K562 (cell line): ENCODE measurements at regions not wholly inside any gene's neighbourhood (a gene's known extent, or its start where the extent isn't known, plus 50 kb on each side); places are given as distances from the start of the nearest gene placed in this dataset.

ENCODE experiments used
- ATAC-seq: fragments of 200-7000 bp; cut with Tn5 transposase; 3 replicates; pipeline ENCODE4 v1.9.1; 2020; ENCODE audit warnings: moderate library complexity
- BruUV-seq: library from RNA; stranded (reverse); fragments of 400-500 nt; replicated peaks from 2 replicates; lab custom pipeline; 2021; lab: Mats Ljungman, UMichigan
- CTCF ChIA-PET: fragments of 300-600 bp; formaldehyde crosslinking; extraction: SDS; loops from one replicate; lab custom pipeline; 2021; ENCODE audit warnings: low intra/inter-chr PET ratio; lab: Yijun Ruan, JAX
- POLR2A ChIA-PET: fragments of 300-600, 350-650 bp; sonication (Branson Sonifier 250); formaldehyde crosslinking; extraction: SDS; loops from one replicate; lab custom pipeline; 2021; ENCODE audit warnings: antibody characterized with exemption, inconsistent platforms; lab: Yijun Ruan, JAX
- DNase-seq, 4 experiments: peaks; one replicate each; pipeline versions ENCODE4 v3.0.0 to v3.0.0-alpha.2; 2011 to 2018; ENCODE audit warnings: low spot score in 3 of 4, mixed read lengths in 3 of 4; ENCODE audit errors: extremely low read depth in 1 of 4
- FAIRE-seq: peaks from 2 replicates; lab custom pipeline; 2011; peaks lifted over from hg19 to GRCh38; lab: Jason Lieb, UNC
- H2AFZ ChIP-seq: 2 replicates; pipeline ENCODE4 v1.6.0; 2011; ENCODE audit warnings: low read depth, low read length, control low read depth, inconsistent platforms
- H3K27ac ChIP-seq: fragments of 200-600 bp; 3 replicates; pipeline ENCODE4 v1.8.0; 2011; ENCODE audit warnings: low read depth, mild to moderate bottlenecking, control low read depth, inconsistent platforms, low read length, moderate library complexity, mixed read lengths; ENCODE audit errors: extremely low read depth
- H3K27me3 ChIP-seq, 2 experiments: fragments of 300-600 bp in 1 of 2; 2 replicates in 1 of 2; 3 replicates in 1 of 2; pipeline versions ENCODE4 v1.6.0 to v1.8.0; 2011; ENCODE audit warnings: inconsistent platforms in 2 of 2, low read length in 2 of 2, mild to moderate bottlenecking in 1 of 2, mixed read lengths in 1 of 2, moderate library complexity in 1 of 2; ENCODE audit not compliant: control insufficient read depth in 2 of 2, insufficient read depth in 2 of 2
- H3K36me3 ChIP-seq: fragments of 300-600 bp; 3 replicates; pipeline ENCODE4 v1.8.0; 2011; ENCODE audit warnings: mild to moderate bottlenecking, low read length, inconsistent platforms; ENCODE audit not compliant: control insufficient read depth, insufficient read depth
- H3K4me1 ChIP-seq, 2 experiments: fragments of 200-600 bp in 1 of 2; replicated peaks in 1 of 2; 2 replicates in 1 of 2; 3 replicates in 1 of 2; pipeline versions ENCODE4 v1.5.1 to v1.8.0; 2011; ENCODE audit warnings: inconsistent platforms in 2 of 2, low read length in 2 of 2, mild to moderate bottlenecking in 1 of 2, mixed read lengths in 1 of 2, moderate library complexity in 1 of 2; ENCODE audit not compliant: control insufficient read depth in 2 of 2, insufficient read depth in 2 of 2
- H3K4me2 ChIP-seq: 2 replicates; pipeline ENCODE4 v1.6.1; 2011; ENCODE audit warnings: low read length, control low read depth, inconsistent platforms, mixed read lengths; ENCODE audit not compliant: insufficient read depth
- H3K4me3 ChIP-seq: fragments of 200-600 bp; sonication (generic), shearing (Covaris generic); 2 replicates; pipeline ENCODE4 v1.5.1; 2016; ENCODE audit warnings: control low read depth, inconsistent platforms
- H3K79me2 ChIP-seq: fragments of 200-600 bp; 3 replicates; pipeline ENCODE4 v1.8.0; 2011; ENCODE audit warnings: low read length, inconsistent platforms; ENCODE audit not compliant: control insufficient read depth, insufficient read depth
- H3K9ac ChIP-seq, 2 experiments: 2 replicates each; pipeline versions ENCODE4 v1.6.0 to v1.6.1; 2011; ENCODE audit warnings: low read depth in 2 of 2, low read length in 2 of 2, control low read depth in 1 of 2, inconsistent platforms in 1 of 2, mild to moderate bottlenecking in 1 of 2, mixed read lengths in 1 of 2; ENCODE audit not compliant: insufficient read depth in 1 of 2
- H3K9me1 ChIP-seq: one replicate; pipeline ENCODE4 v1.6.0; 2011; ENCODE audit warnings: inconsistent platforms, mild to moderate bottlenecking, low read length, moderate library complexity; ENCODE audit not compliant: control insufficient read depth, insufficient read depth
- H3K9me3 ChIP-seq: replicated peaks from 2 replicates; pipeline ENCODE4 v1.5.1; 2011; ENCODE audit warnings: low read depth, low read length, inconsistent platforms; ENCODE audit not compliant: control insufficient read depth, insufficient read depth
- H4K20me1 ChIP-seq: replicated peaks from 2 replicates; pipeline ENCODE4 v1.6.1; 2011; ENCODE audit warnings: low read length, inconsistent platforms, mixed read lengths; ENCODE audit not compliant: control insufficient read depth, insufficient read depth
- COPS2 ChIP-seq: fragments of 450-650 bp; conservative IDR thresholded peaks from 2 replicates; pipeline ENCODE4 v1.6.1; 2016; ENCODE audit warnings: mild to moderate bottlenecking, moderate library complexity
- HNRNPUL1 ChIP-seq: fragments of 200-400 bp; formaldehyde crosslinking; IDR thresholded peaks from 2 replicates; pipeline ENCODE4 v1.6.1; 2017; ENCODE audit warnings: low read length
- KLF13 ChIP-seq: fragments of 450-650 bp; IDR thresholded peaks from 2 replicates; pipeline ENCODE4 v1.6.1; 2016; ENCODE audit warnings: missing genetic modification characterization, low read depth, mild to moderate bottlenecking, missing compliant biosample characterization, moderate library complexity, borderline replicate concordance
- NR2C1 ChIP-seq, 2 experiments: fragments of 450-650 bp; IDR thresholded peaks; 2 replicates each; pipeline ENCODE4 v1.6.1; 2017; ENCODE audit warnings: mild to moderate bottlenecking in 2 of 2, antibody characterized with exemption in 1 of 2, inconsistent platforms in 1 of 2, missing compliant biosample characterization in 1 of 2, missing genetic modification characterization in 1 of 2
- RNF2 ChIP-seq: sonication (generic); IDR thresholded peaks from 2 replicates; pipeline ENCODE4 v1.6.1; 2016
- whole genome bisulfite sequencing: fragments of 100-300 bp; shearing (Covaris generic); methylation state at CpG from one replicate; pipeline ENCODE4 v1.1.6; 2016; ENCODE audit warnings: low coverage, mixed read lengths; ENCODE audit not compliant: insufficient coverage; ENCODE audit errors: missing lambda C conversion rate; 5-methylcytosine and 5-hydroxymethylcytosine counted together
- in situ Hi-C: fragments of 300-500 bp; cut with MboI; formaldehyde crosslinking; loops from 4 replicates; pipeline ENCODE4 v1.15.0; 2018; ENCODE audit warnings: inconsistent platforms, mixed read lengths
- intact Hi-C: fragments of 100-400 bp; cut with micrococcal nuclease; formaldehyde crosslinking; loops from 2 replicates; pipeline ENCODE4 v1.14.2; 2022
- TF ChIP-seq, protein P1 (sequence below): fragments of 450-650 bp; conservative IDR thresholded peaks from 2 replicates; pipeline ENCODE4 v1.6.1; 2016; ENCODE audit warnings: missing genetic modification characterization, low read depth, mild to moderate bottlenecking, missing compliant biosample characterization, moderate library complexity

DNA sequence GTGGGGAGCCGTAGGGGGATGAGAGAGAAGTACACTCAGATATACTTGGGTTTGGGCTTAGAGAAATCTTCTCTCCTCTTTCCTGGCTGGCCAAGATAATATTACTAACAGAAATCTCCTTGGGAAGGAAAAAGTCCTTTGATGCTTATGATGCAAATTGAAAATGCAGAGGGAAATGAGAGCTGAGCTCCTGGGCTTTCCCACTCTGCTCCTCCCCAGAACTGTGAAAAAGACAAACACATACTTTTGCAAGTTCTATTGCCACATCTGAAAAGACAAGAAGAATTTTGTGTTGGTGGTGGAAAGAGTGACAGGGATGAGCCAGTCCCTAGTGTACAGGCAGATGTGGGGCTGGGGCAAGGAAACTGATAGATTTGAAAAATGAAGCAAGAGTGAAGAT lies 185.9 kb downstream of the ANKRD60 start:
- H2AFZ ChIP-seq: no peak overlapping the region
- no peak for FAIRE-seq
- ChIA-PET CTCF (no interaction called here), POLR2A (interaction anchor here (0.8 kb wide), 1 partner anchor 48 kb away, joined by 3 read pairs; no protein-coding TSS in a partner anchor)
- H3K4me3 ChIP-seq: no peak overlapping the region
- no peak for DNase-seq
- ATAC-seq: no peak
- no peaks in the 10 kb centered on the region for H3K79me2 ChIP-seq
- H3K4me2 ChIP-seq: no peak overlapping the region
- intact Hi-C loops: no loop called here
- H3K36me3 ChIP-seq: no peaks in the 10 kb centered on the region
- H4K20me1 ChIP-seq: no peaks in the 10 kb centered on the region
- 0% methylated on average over 1 of the region's 1 CpG for WGBS
- no peaks in the 10 kb centered on the region for H3K9me1 ChIP-seq
- H3K27ac ChIP-seq: no peak overlapping the region
- no peaks in the 10 kb centered on the region for H3K9me3 ChIP-seq
- BruUV-seq: no TSS peak
- TF ChIP-seq NR2C1 (IDR thresholded peaks at IDR 0.05) (no peak), NR2C1 (tag; IDR thresholded peaks at IDR 0.05) (no peak), COPS2 (no peak), RNF2 (no peak), HNRNPUL1 (no peak), KLF13 (no peak)
- TF ChIP-seq, protein P1, sequence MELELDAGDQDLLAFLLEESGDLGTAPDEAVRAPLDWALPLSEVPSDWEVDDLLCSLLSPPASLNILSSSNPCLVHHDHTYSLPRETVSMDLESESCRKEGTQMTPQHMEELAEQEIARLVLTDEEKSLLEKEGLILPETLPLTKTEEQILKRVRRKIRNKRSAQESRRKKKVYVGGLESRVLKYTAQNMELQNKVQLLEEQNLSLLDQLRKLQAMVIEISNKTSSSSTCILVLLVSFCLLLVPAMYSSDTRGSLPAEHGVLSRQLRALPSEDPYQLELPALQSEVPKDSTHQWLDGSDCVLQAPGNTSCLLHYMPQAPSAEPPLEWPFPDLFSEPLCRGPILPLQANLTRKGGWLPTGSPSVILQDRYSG (tag): no peak
- no peaks in the 10 kb centered on the region for H3K4me1 ChIP-seq
- H3K27me3 ChIP-seq: peaks cover 2 to 32% of the 10 kb centered on the region in 2 experiments; a peak in 4 of 5 replicates
- in situ Hi-C loops: no loop called here
- no peak overlapping the region for H3K9ac ChIP-seq
